ENCODE measurements at regions not wholly inside any gene's neighbourhood (a gene's known extent, or its start where the extent isn't known, plus 50 kb on each side); places are given as distances from the start of the nearest gene placed in this dataset.

DNA sequence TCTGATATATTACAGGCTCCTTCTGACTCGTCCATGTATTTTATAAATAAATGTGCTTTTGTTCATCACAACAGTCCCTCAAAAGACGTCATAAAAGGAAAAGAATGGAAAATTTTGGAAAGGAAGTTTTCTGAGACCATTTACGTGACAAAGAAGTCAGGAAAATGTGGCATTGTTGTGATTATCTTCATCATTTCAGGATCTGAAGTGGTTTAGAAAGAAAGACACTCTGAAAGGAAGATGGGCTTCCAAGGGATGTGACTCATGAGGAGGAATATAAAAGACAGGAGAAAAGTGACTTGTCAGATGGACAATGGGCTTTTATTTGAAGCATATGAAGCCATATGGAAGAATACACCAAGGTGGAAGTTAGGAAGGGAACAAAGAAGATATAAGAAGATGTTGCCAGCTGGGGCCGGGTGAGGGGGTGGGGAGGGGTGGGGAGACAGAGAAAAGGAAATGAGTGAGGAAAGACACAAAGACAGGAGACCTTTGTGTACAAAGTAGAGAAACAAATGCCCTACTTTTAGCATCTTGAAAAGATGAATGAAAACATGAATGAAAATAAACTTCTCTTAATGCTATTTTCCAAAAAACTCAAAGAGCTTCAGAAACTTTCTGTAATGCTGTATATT, 190.3 kb upstream of the PREP start:
- no peaks in the 10 kb centered on the region for H3K9me1 ChIP-seq (replicated peaks; ENCODE audit: control insufficient read depth, extremely low read depth, insufficient read depth, low read length)
- intact Hi-C loops (cut with micrococcal nuclease) = loop anchor here (5.0 kb wide), 1 partner anchor 161 kb away; no protein-coding TSS in a partner anchor
- no peak overlapping the region for H3K4me3 ChIP-seq (replicated peaks in 1 of 3; ENCODE audit: insufficient read depth in 1 of 3, low read depth in 1 of 3, low read length in 3 of 3)
- no peak for DNase-seq (ENCODE audit: low read depth, low spot score)
- no peaks in the 10 kb centered on the region for H3K4me1 ChIP-seq (ENCODE audit: control insufficient read depth, extremely low read depth, insufficient read depth, low read length)
- no TSS peak for BruUV-seq (replicated peaks)
- no peaks in the 10 kb centered on the region for H3K36me3 ChIP-seq (ENCODE audit: control insufficient read depth in 2 of 2, extremely low read depth in 1 of 2, insufficient read depth in 2 of 2, low read length in 2 of 2)
- no peaks in the 10 kb centered on the region for H3K9me3 ChIP-seq (replicated peaks; ENCODE audit: control insufficient read depth, insufficient read depth, low read length)
- no peak overlapping the region for H3K4me2 ChIP-seq (ENCODE audit: insufficient read depth, low read length)
- H3K79me2 ChIP-seq (ENCODE audit: control insufficient read depth, insufficient read depth, low read length) = no peaks in the 10 kb centered on the region
- dilution Hi-C loops (cut with MboI; ENCODE audit: extremely low pct_ligation_motif_present, low sequenced_read_pairs) = no loop called here
- no peak overlapping the region for H3K9ac ChIP-seq (replicated peaks; ENCODE audit: extremely low read depth, insufficient read depth, low read length)
- no peak overlapping the region for H3K27ac ChIP-seq (ENCODE audit: insufficient read depth, low read depth, low read length)
- no peak for FAIRE-seq
- ChIA-PET CTCF (no interaction called here), POLR2A (no interaction called here)
- no peak for TF ChIP-seq POLR2A (IDR thresholded peaks at IDR 0.05; ENCODE audit: low read depth, low read length)
- TF ChIP-seq FOS (IDR thresholded peaks at IDR 0.05; ENCODE audit: borderline replicate concordance, insufficient read depth, low read length) = peak; percentile 13
- H2AFZ ChIP-seq (ENCODE audit: low read depth, low read length) = no peak overlapping the region
- peaks cover 0 to 4% of the 10 kb centered on the region in 2 experiments for H3K27me3 ChIP-seq (ENCODE audit: control insufficient read depth in 2 of 2, insufficient read depth in 2 of 2, low read length in 2 of 2)
- H4K20me1 ChIP-seq (replicated peaks; ENCODE audit: control insufficient read depth, extremely low read depth, insufficient read depth, low read length) = no peaks in the 10 kb centered on the region

- POLR2A ChIA-PET = no interaction called here
- no peaks in the 10 kb centered on the region for H3K36me3 ChIP-seq (ENCODE audit: control insufficient read depth in 2 of 2, extremely low read depth in 1 of 2, insufficient read depth in 2 of 2, low read length in 2 of 2)
- peaks cover 0 to 4% of the 10 kb centered on the region in 2 experiments for H3K27me3 ChIP-seq (ENCODE audit: control insufficient read depth in 2 of 2, insufficient read depth in 2 of 2, low read length in 2 of 2)
- H3K4me3 ChIP-seq (replicated peaks in 1 of 3; ENCODE audit: insufficient read depth in 1 of 3, low read depth in 1 of 3, low read length in 3 of 3) = no peak overlapping the region
- TF ChIP-seq MYC (IDR thresholded peaks at IDR 0.05; ENCODE audit: low read depth, low read length) (no peak), GATA2 (IDR thresholded peaks at IDR 0.05; ENCODE audit: insufficient read depth, insufficient read length, low read depth, low read length) (no peak), POLR2AphosphoS5 (IDR thresholded peaks at IDR 0.05; ENCODE audit: insufficient read depth, low read depth, low read length) (no peak), FOS (IDR thresholded peaks at IDR 0.05; ENCODE audit: borderline replicate concordance, insufficient read depth, low read length) (no peak), POLR2A (IDR thresholded peaks at IDR 0.05; ENCODE audit: low read depth, low read length) (no peak), EZH2 (IDR thresholded peaks at IDR 0.05; ENCODE audit: borderline replicate concordance, low read depth, low read length, severe bottlenecking) (no peak), JUN (IDR thresholded peaks at IDR 0.05; ENCODE audit: borderline replicate concordance, insufficient read depth, insufficient read length, low read depth) (no peak)
- TF ChIP-seq, protein P1, sequence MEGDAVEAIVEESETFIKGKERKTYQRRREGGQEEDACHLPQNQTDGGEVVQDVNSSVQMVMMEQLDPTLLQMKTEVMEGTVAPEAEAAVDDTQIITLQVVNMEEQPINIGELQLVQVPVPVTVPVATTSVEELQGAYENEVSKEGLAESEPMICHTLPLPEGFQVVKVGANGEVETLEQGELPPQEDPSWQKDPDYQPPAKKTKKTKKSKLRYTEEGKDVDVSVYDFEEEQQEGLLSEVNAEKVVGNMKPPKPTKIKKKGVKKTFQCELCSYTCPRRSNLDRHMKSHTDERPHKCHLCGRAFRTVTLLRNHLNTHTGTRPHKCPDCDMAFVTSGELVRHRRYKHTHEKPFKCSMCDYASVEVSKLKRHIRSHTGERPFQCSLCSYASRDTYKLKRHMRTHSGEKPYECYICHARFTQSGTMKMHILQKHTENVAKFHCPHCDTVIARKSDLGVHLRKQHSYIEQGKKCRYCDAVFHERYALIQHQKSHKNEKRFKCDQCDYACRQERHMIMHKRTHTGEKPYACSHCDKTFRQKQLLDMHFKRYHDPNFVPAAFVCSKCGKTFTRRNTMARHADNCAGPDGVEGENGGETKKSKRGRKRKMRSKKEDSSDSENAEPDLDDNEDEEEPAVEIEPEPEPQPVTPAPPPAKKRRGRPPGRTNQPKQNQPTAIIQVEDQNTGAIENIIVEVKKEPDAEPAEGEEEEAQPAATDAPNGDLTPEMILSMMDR (IDR thresholded peaks at IDR 0.05; ENCODE audit: extremely low read depth in 1 of 2, insufficient read depth in 1 of 2, low read depth in 1 of 2, low read length in 2 of 2) = no peak
- TF ChIP-seq, protein P2, sequence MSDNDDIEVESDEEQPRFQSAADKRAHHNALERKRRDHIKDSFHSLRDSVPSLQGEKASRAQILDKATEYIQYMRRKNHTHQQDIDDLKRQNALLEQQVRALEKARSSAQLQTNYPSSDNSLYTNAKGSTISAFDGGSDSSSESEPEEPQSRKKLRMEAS (IDR thresholded peaks at IDR 0.05; ENCODE audit: insufficient read depth, insufficient read length) = no peak
- no peaks in the 10 kb centered on the region for H3K79me2 ChIP-seq (ENCODE audit: control insufficient read depth, insufficient read depth, low read length)
- H3K27ac ChIP-seq (ENCODE audit: insufficient read depth, low read depth, low read length) = no peak overlapping the region
- CTCF ChIA-PET = no interaction called here
- H3K9me3 ChIP-seq (replicated peaks; ENCODE audit: control insufficient read depth, insufficient read depth, low read length) = no peaks in the 10 kb centered on the region
- H3K4me2 ChIP-seq (ENCODE audit: insufficient read depth, low read length) = no peak overlapping the region
- FAIRE-seq (no peak), DNase-seq (ENCODE audit: low read depth, low spot score) (no peak)
- no peaks in the 10 kb centered on the region for H3K9me1 ChIP-seq (replicated peaks; ENCODE audit: control insufficient read depth, extremely low read depth, insufficient read depth, low read length)
- dilution Hi-C loops (cut with MboI; ENCODE audit: extremely low pct_ligation_motif_present, low sequenced_read_pairs) = no loop called here
- no peak overlapping the region for H3K9ac ChIP-seq (replicated peaks; ENCODE audit: extremely low read depth, insufficient read depth, low read length)
- no peak overlapping the region for H2AFZ ChIP-seq (ENCODE audit: low read depth, low read length)
- H4K20me1 ChIP-seq (replicated peaks; ENCODE audit: control insufficient read depth, extremely low read depth, insufficient read depth, low read length) = no peaks in the 10 kb centered on the region
- intact Hi-C loops (cut with micrococcal nuclease) = loop anchor here (5.0 kb wide), 1 partner anchor 160 kb away; no protein-coding TSS in a partner anchor
- BruUV-seq (replicated peaks) = no TSS peak
- H3K4me1 ChIP-seq (ENCODE audit: control insufficient read depth, extremely low read depth, insufficient read depth, low read length) = no peaks in the 10 kb centered on the region
Measured at GRCh38 chr6:105592329-105592728, 189.4 kb upstream of the PREP start.
